ENCODE measurements at regions not wholly inside any gene's neighbourhood (a gene's known extent, or its start where the extent isn't known, plus 50 kb on each side); places are given as distances from the start of the nearest gene placed in this dataset.
"Not testable (repeated sequence)": the region's sequence is repeated elsewhere in the genome, so short reads cannot be mapped to it uniquely, and the experiment has no call there.

DNA sequence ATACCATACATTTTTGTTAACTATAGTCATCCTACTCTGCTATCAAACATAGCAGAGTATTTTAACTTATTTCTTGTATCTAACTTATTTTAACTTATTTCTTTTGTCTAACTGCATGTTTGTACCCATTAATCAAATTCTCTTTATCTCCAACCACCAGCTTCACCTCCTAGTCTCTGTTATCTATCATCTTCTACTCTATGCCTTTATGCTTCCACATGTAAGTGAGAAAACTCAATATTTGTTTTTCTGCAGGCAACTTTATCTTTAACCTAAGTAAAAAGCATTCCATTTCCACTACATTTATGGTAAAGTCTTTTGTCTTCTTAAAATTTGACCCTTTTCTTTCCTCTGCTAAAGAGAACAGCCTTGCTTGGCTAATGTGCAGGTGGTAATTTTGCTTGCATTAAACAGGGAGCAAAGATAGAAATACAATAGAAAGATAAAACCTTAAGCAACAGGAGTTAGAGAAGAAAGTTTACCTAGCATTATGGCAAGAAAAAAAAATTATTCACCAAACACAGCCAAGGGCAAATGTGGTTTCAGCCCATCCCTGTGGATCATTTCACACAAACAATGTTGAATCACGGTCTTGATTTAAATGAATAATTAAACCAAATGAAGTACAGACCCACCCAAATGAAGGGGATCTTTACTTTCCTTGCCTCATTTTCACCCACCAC, 110.9 kb upstream of the TSPAN8 start:
- H3K4me3 ChIP-seq (ENCODE audit: low read depth, low read length) = no peak overlapping the region
- TF ChIP-seq, protein P1, sequence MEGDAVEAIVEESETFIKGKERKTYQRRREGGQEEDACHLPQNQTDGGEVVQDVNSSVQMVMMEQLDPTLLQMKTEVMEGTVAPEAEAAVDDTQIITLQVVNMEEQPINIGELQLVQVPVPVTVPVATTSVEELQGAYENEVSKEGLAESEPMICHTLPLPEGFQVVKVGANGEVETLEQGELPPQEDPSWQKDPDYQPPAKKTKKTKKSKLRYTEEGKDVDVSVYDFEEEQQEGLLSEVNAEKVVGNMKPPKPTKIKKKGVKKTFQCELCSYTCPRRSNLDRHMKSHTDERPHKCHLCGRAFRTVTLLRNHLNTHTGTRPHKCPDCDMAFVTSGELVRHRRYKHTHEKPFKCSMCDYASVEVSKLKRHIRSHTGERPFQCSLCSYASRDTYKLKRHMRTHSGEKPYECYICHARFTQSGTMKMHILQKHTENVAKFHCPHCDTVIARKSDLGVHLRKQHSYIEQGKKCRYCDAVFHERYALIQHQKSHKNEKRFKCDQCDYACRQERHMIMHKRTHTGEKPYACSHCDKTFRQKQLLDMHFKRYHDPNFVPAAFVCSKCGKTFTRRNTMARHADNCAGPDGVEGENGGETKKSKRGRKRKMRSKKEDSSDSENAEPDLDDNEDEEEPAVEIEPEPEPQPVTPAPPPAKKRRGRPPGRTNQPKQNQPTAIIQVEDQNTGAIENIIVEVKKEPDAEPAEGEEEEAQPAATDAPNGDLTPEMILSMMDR (conservative IDR thresholded peaks at IDR 0.05; ENCODE audit: low read depth, low read length) = no peak
- DNase-seq (ENCODE audit: low read depth) = no peak

DNA sequence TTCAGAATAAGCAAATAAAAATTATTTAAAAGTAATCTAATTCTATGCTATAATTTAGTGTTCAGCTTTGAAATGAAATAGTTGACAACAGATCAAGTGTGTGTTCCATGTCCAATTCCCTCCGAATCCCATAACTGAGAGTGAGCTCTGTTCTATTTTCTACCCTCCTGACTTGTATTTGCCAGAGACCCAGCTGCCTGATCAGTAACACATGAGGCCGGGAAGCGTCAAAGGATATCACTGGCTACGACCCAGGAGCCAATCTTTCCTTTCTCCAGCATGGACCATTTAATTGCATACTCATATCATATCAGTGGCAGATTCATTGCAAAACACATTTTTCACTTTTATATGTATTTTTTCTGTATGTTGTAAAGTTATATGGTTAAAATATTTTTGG, 108.8 kb upstream of the TSPAN8 start:
- no peak for DNase-seq (ENCODE audit: low read depth)
- TF ChIP-seq, protein P1 (conservative IDR thresholded peaks at IDR 0.05; ENCODE audit: low read depth, low read length) = no peak
- no peak overlapping the region for H3K4me3 ChIP-seq (ENCODE audit: low read depth, low read length)

DNA sequence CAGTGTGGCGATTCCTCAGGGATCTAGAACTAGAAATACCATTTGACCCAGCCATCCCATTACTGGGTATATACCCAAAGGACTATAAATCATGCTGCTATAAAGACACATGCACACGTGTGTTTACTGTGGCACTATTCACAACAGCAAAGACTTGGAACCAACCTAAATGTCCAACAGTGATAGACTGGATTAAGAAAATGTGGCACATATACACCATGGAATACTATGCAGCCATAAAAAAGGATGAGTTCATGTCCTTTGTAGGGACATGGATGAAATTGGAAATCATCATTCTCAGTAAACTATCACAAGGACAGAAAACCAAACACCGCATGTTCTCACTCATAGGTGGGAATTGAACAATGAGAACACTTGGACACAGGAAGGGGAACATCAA, 107.9 kb upstream of the TSPAN8 start:
- H3K4me3 ChIP-seq (ENCODE audit: low read depth, low read length); DNase-seq (ENCODE audit: low read depth): not testable (repeated sequence)

DNA sequence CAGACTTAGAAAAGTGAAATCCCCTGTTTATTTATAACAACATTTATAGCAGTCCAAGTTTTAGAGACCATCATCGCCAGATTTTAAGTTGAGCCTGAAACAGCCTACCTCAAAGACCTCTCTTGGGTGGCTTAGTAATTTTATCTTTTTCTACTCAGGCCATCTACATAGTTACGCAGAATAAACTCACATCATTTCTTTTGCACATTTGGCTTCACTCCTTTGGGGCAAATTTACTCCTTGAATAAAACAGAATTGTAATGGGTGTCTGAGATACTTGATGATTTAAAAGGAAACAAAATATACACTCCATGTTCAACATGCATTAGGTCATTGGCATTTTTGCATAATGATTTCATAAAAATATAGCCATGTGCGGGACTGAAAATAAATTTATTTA, 104.7 kb upstream of the TSPAN8 start:
- no peak overlapping the region for H3K4me3 ChIP-seq (ENCODE audit: low read depth, low read length)
- DNase-seq (ENCODE audit: low read depth) = no peak
- TF ChIP-seq, protein P1 (conservative IDR thresholded peaks at IDR 0.05; ENCODE audit: low read depth, low read length) = no peak

DNA sequence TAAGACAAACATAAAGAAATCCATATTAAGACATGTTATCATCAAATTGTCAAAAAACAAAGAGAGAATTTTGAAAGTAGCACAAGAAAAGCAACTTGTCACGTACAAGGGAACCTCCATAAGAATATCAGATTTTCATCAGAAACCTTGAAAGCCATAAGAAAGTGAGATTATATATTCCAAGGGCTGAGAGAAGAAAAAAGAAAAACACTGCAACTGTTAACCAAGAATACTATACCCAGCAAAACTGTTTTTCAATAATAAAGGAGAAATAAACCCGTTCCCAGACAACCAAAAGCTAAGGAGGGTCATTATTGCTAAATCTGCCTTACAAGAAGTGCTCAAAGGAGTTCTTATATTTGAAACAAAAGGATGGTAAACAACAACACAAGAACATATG, 94.7 kb upstream of the TSPAN8 start:
- TF ChIP-seq, protein P1 (conservative IDR thresholded peaks at IDR 0.05; ENCODE audit: low read depth, low read length) = no peak
- DNase-seq (ENCODE audit: low read depth) = no peak
- no peak overlapping the region for H3K4me3 ChIP-seq (ENCODE audit: low read depth, low read length)

DNA sequence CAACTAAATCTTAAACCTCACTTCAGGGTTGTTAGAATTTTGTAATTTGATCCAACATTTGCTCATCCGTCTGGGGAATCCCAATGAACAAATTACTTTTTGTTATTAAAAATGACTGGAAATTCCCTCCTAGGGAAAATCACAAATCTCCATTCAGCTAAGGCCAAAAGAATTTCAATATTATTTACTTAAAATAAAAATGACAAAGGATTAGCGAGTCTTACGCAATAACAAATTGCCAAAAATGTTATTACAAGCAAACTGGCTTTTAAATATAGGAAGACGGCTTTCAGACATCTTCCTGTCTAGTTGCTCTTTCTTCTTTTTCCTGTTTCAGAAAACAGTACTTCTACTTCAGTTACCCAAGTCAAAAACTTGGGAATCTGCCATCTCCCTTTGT, 92.4 kb upstream of the TSPAN8 start:
- no peak overlapping the region for H3K4me3 ChIP-seq (ENCODE audit: low read depth, low read length)
- TF ChIP-seq, protein P1 (conservative IDR thresholded peaks at IDR 0.05; ENCODE audit: low read depth, low read length) = no peak
- no peak for DNase-seq (ENCODE audit: low read depth)

DNA sequence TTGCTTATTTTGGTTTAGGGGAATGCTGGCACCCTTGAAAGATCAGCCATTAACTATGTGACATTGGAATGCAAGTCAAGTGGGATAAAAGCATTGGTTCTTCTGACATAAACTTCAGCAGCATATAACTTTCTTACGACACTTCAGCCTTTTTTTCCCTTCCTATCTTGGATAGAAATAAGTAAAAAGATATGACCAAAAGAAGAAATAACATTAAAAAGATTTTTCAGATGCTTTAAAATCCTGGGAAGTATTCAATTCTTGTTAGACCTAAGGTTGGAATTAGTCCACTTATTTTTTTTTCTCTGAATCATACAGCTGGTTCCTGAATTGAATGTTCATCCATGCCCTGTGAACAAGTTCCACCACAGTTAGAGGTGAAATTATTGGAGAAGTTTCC, 85.6 kb upstream of the TSPAN8 start:
- H3K4me3 ChIP-seq (ENCODE audit: low read depth, low read length) = no peak overlapping the region

More for the DNA sequence above, 85.6 kb upstream of the TSPAN8 start:
- no peak for DNase-seq (ENCODE audit: low read depth)
- TF ChIP-seq, protein P1 (conservative IDR thresholded peaks at IDR 0.05; ENCODE audit: low read depth, low read length) = no peak
